ENCODE measurements at regions not wholly inside any gene's neighbourhood (a gene's known extent, or its start where the extent isn't known, plus 50 kb on each side); places are given as distances from the start of the nearest gene placed in this dataset.

DNA sequence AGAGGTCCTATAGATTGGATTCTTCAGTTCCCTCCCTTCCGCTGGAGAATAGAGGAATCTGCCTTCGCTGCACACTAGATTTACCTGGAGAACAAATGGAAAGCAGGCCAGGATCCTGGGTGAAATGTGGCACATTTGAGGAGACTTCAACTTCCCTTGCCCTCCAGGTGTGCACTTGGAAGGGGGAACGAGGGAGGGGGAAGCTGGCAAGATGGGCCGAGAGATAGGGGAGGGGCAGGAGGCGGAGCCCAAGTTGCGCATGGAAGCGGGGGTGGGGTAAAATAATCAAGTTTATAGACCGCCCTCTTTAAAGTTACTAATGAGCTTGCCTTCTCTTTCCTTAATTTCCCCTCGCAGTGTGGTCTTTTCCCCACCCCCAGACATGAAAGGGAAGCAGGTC is 155.7 kb upstream of the CAMK1G start:
- H3K36me3 Mint-ChIP-seq = no peaks in the 10 kb centered on the region
- Histone ChIP-seq H3K27me3 (ENCODE audit: control insufficient read depth in 2 of 2, insufficient read depth in 2 of 2, low read length in 2 of 2) (no peaks in the 10 kb centered on the region), H3K9me3 (replicated peaks in 1 of 2; ENCODE audit: control insufficient read depth in 1 of 2, insufficient read depth in 1 of 2, low read length in 2 of 2) (no peaks in the 10 kb centered on the region), H3K4me2 (replicated peaks; ENCODE audit: extremely low read depth, low read length, poor library complexity, severe bottlenecking) (no peak overlapping the region), H4K20me1 (ENCODE audit: insufficient read depth, low read length) (no peaks in the 10 kb centered on the region), H3K27ac (ENCODE audit: low read depth in 1 of 2, low read length in 2 of 2) (no peak overlapping the region), H3K4me1 (ENCODE audit: control insufficient read depth in 1 of 2, insufficient read depth in 2 of 2, low read length in 2 of 2) (peaks cover 0 to 5% of the 10 kb centered on the region in 2 donors), H3K36me3 (replicated peaks in 1 of 2; ENCODE audit: control insufficient read depth in 1 of 2, insufficient read depth in 2 of 2, low read length in 2 of 2) (no peaks in the 10 kb centered on the region), H2AFZ (ENCODE audit: insufficient read depth, low read depth, low read length, poor library complexity, severe bottlenecking) (no peak overlapping the region), H3K4me3 (replicated peaks in 1 of 3; ENCODE audit: low read depth in 2 of 3, low read length in 3 of 3) (no peak overlapping the region), H3K79me2 (ENCODE audit: insufficient read depth, low read length) (no peaks in the 10 kb centered on the region), H3K9ac (ENCODE audit: insufficient read depth, low read length, poor library complexity, severe bottlenecking) (no peak overlapping the region)
- peaks cover 0 to 3% (median 0%) of the 10 kb centered on the region in 7 donors for H3K9me3 Mint-ChIP-seq
- H3K4me3 Mint-ChIP-seq = no peak overlapping the region
- peaks cover 11% of the 10 kb centered on the region for H3K4me1 Mint-ChIP-seq
- H3K27me3 Mint-ChIP-seq (ENCODE audit: low read depth in 3 of 3) = peaks cover 4 to 14% (median 6%) of the 10 kb centered on the region in 3 donors
- no peak overlapping the region for H3K27ac Mint-ChIP-seq
- TF ChIP-seq, protein P1, sequence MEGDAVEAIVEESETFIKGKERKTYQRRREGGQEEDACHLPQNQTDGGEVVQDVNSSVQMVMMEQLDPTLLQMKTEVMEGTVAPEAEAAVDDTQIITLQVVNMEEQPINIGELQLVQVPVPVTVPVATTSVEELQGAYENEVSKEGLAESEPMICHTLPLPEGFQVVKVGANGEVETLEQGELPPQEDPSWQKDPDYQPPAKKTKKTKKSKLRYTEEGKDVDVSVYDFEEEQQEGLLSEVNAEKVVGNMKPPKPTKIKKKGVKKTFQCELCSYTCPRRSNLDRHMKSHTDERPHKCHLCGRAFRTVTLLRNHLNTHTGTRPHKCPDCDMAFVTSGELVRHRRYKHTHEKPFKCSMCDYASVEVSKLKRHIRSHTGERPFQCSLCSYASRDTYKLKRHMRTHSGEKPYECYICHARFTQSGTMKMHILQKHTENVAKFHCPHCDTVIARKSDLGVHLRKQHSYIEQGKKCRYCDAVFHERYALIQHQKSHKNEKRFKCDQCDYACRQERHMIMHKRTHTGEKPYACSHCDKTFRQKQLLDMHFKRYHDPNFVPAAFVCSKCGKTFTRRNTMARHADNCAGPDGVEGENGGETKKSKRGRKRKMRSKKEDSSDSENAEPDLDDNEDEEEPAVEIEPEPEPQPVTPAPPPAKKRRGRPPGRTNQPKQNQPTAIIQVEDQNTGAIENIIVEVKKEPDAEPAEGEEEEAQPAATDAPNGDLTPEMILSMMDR (IDR thresholded peaks at IDR 0.05) = no peak
- intact Hi-C loops (cut with micrococcal nuclease) = no loop called here
- 94% methylated on average over 3 of the region's 9 CpGs for WGBS (ENCODE audit: insufficient coverage)
- DNase-seq = no peak

DNA sequence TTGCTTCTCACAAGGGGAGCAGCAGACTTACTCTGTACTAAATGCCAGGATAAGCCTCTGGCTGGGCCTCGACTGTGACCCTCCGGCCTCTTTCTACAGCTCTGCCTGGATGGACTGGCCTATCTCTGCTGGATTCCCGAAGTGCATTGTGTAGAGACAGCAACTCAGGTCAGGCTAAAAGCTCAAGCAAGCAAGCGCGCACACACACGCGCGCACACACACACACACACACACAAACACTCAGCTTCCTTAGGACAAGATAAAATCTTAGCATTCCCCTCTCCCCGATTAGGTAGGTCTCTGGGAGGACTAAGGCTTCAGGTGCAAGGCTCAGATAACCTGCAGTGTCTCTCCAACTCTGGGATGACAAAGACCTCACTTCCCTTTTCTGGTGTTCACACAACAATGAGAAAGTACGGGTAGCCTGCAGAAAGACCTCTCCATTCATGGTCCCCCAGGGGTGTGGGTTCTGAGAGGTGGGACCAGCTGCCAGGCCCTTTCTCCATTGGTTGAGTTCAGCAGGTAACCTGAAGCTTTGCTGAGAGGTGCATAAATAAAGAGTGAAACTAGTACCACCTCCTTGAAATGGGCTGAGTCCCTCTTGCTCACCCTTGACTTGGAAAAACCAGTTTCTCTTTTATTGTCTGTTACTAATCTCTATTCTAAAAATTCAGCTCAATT is 155.1 kb upstream of the CAMK1G start:
- TF ChIP-seq, protein P1 (IDR thresholded peaks at IDR 0.05) = no peak
- 70% methylated on average over 6 of the region's 10 CpGs for WGBS (ENCODE audit: insufficient coverage)
- no peaks in the 10 kb centered on the region for H3K36me3 Mint-ChIP-seq
- Histone ChIP-seq H3K4me2 (replicated peaks; ENCODE audit: extremely low read depth, low read length, poor library complexity, severe bottlenecking) (no peak overlapping the region), H3K27ac (ENCODE audit: low read depth in 1 of 2, low read length in 2 of 2) (no peak overlapping the region), H3K27me3 (ENCODE audit: control insufficient read depth in 2 of 2, insufficient read depth in 2 of 2, low read length in 2 of 2) (no peaks in the 10 kb centered on the region), H3K36me3 (replicated peaks in 1 of 2; ENCODE audit: control insufficient read depth in 1 of 2, insufficient read depth in 2 of 2, low read length in 2 of 2) (no peaks in the 10 kb centered on the region), H3K4me1 (ENCODE audit: control insufficient read depth in 1 of 2, insufficient read depth in 2 of 2, low read length in 2 of 2) (peaks cover 0 to 5% of the 10 kb centered on the region in 2 donors), H2AFZ (ENCODE audit: insufficient read depth, low read depth, low read length, poor library complexity, severe bottlenecking) (no peak overlapping the region), H3K9ac (ENCODE audit: insufficient read depth, low read length, poor library complexity, severe bottlenecking) (no peak overlapping the region), H3K4me3 (replicated peaks in 1 of 3; ENCODE audit: low read depth in 2 of 3, low read length in 3 of 3) (no peak overlapping the region), H3K9me3 (replicated peaks in 1 of 2; ENCODE audit: control insufficient read depth in 1 of 2, insufficient read depth in 1 of 2, low read length in 2 of 2) (no peaks in the 10 kb centered on the region), H4K20me1 (ENCODE audit: insufficient read depth, low read length) (no peaks in the 10 kb centered on the region), H3K79me2 (ENCODE audit: insufficient read depth, low read length) (no peaks in the 10 kb centered on the region)
- H3K4me3 Mint-ChIP-seq = peak overlapping the region in 1 of 2 donors; percentile 2
- DNase-seq = no peak
- peaks cover 6 to 14% (median 6%) of the 10 kb centered on the region in 3 donors for H3K27me3 Mint-ChIP-seq (ENCODE audit: low read depth in 3 of 3)
- intact Hi-C loops (cut with micrococcal nuclease) = no loop called here
- H3K9me3 Mint-ChIP-seq = peaks cover 0 to 3% (median 0%) of the 10 kb centered on the region in 7 donors
- peaks cover 11% of the 10 kb centered on the region for H3K4me1 Mint-ChIP-seq
- no peak overlapping the region for H3K27ac Mint-ChIP-seq
